Breast epithelium (tissue), 4 donors: ENCODE measurements at regions not wholly inside any gene's neighbourhood (a gene's known extent, or its start where the extent isn't known, plus 50 kb on each side); places are given as distances from the start of the nearest gene placed in this dataset.

Experiments used
- DNase-seq, 2 donors: peaks; one replicate each; pipeline ENCODE4 v3.0.0-alpha.2; 2019; ENCODE audit warnings: low spot score in 2 of 2
- H3K27ac ChIP-seq, 2 donors: fragments of 200-600 bp; sonication (generic) in 1 of 2; one replicate each; pipeline ENCODE4 v1.5.1; 2016 to 2019; ENCODE audit warnings: mild to moderate bottlenecking in 1 of 2
- H3K27me3 ChIP-seq, 2 donors: fragments of 200-600 bp; sonication (generic) in 1 of 2; one replicate each; pipeline versions ENCODE4 v1.5.1 to v1.6.0; 2017 to 2019; ENCODE audit warnings: control low read depth in 1 of 2, mild to moderate bottlenecking in 1 of 2
- H3K36me3 ChIP-seq: fragments of 200-600 bp; one replicate; pipeline ENCODE4 v1.5.1; 2019
- H3K4me1 ChIP-seq, 2 donors: fragments of 200-600 bp; sonication (generic); one replicate each; pipeline ENCODE4 v1.5.1; 2016 to 2019; ENCODE audit warnings: control low read depth in 1 of 2
- H3K4me3 ChIP-seq, 3 donors: fragments of 200-600 bp; sonication (generic); 1 replicate in 2 of 3; 2 replicates in 1 of 3; pipeline ENCODE4 v1.5.1; 2016 to 2019; ENCODE audit warnings: mild to moderate bottlenecking in 3 of 3, moderate library complexity in 2 of 3
- H3K9me3 ChIP-seq, 2 donors: fragments of 200-600 bp; sonication (generic) in 1 of 2; one replicate each; pipeline ENCODE4 v1.5.1; 2016 to 2019; ENCODE audit warnings: control low read depth in 1 of 2
- CTCF ChIP-seq, 3 donors: fragments of 450-650 bp; IDR thresholded peaks; one replicate each; pipeline ENCODE4 v1.5.1; 2016 to 2017; ENCODE audit warnings: antibody characterized with exemption in 3 of 3, mild to moderate bottlenecking in 3 of 3, moderate library complexity in 3 of 3
- POLR2A ChIP-seq: fragments of 450-650 bp; IDR thresholded peaks from one replicate; pipeline ENCODE4 v1.6.1; 2016; ENCODE audit warnings: antibody characterized with exemption, mild to moderate bottlenecking, moderate library complexity
- POLR2AphosphoS5 ChIP-seq, 3 donors: sonication (generic); formaldehyde crosslinking; IDR thresholded peaks; one replicate each; pipeline ENCODE4 v1.6.1; 2017; ENCODE audit warnings: antibody characterized with exemption in 3 of 3
- intact Hi-C: fragments of 100-400 bp; cut with DNase I; formaldehyde crosslinking; loops from one replicate; pipeline ENCODE4 v1.15.1; 2023; ENCODE audit warnings: low total_unique reads

DNA sequence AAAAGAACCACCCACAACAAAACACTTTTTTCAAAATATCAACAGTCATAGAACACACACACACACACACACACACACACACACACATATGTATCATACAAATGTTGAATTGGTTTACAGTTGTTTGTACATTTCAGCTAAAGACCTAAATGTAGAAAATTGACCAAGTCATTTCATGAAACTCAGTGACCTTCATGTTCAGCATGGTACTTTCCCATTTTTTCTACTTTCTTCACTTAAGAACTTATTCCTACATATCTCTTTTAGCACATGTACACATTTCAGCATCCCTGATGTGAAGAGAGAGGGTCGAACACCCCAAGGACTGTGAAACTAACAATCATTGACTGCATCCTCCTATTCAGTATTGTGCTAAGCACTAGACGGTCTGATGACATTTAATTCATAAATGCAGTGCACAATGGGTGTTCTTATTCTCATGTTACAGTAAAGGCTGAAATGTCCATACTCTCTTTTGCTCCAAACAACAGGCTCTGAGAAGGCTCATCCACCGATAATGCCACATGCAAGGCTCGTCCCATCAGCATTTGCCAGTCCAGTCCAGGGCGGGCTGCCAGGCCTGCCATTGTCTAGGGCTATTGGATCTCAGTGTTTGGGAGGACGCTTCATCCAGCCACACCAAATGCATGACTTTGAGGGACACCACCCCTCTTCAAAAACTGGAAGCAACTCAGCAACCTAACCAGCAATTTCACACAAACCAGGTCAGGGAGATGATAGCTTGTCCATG, 150.1 kb upstream of the RUNX1 start:
- Histone ChIP-seq H3K36me3 (no peaks in the 10 kb centered on the region), H3K4me3 (no peak overlapping the region), H3K4me1 (no peaks in the 10 kb centered on the region), H3K27me3 (no peaks in the 10 kb centered on the region), H3K9me3 (no peaks in the 10 kb centered on the region), H3K27ac (no peak overlapping the region)
- TF ChIP-seq POLR2AphosphoS5 (IDR thresholded peaks at IDR 0.05) = no peak
- TF ChIP-seq POLR2A = no peak
- no peak for TF ChIP-seq CTCF (IDR thresholded peaks at IDR 0.05)
- intact Hi-C loops = no loop called here
- DNase-seq = no peak

DNA sequence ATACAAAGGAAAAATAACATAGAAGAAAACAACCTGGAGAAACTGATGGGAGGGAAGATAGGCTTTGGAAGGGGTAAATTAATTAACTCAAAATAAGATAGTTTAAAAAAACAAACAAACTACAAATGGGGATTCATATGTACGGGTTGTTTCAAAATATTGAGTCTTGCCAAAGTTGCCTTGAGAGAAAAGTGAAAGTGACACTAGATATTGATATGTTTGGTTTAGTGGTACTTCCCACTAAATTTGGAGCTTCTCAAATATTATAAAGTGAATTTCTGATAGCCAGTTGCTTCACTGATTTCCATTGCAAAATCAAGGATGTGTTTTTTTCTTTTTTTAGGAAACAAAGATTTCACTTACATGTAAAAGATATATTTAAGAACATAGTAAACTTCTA, 149.5 kb upstream of the RUNX1 start:
- H3K36me3 ChIP-seq = no peaks in the 10 kb centered on the region
- intact Hi-C loops = no loop called here
- no peak overlapping the region for H3K27ac ChIP-seq
- H3K9me3 ChIP-seq = no peaks in the 10 kb centered on the region
- no peak overlapping the region for H3K4me3 ChIP-seq
- TF ChIP-seq POLR2A = no peak
- no peak for TF ChIP-seq POLR2AphosphoS5 (IDR thresholded peaks at IDR 0.05)
- no peak for TF ChIP-seq CTCF (IDR thresholded peaks at IDR 0.05)
- no peaks in the 10 kb centered on the region for H3K4me1 ChIP-seq
- no peak for DNase-seq
- no peaks in the 10 kb centered on the region for H3K27me3 ChIP-seq

DNA sequence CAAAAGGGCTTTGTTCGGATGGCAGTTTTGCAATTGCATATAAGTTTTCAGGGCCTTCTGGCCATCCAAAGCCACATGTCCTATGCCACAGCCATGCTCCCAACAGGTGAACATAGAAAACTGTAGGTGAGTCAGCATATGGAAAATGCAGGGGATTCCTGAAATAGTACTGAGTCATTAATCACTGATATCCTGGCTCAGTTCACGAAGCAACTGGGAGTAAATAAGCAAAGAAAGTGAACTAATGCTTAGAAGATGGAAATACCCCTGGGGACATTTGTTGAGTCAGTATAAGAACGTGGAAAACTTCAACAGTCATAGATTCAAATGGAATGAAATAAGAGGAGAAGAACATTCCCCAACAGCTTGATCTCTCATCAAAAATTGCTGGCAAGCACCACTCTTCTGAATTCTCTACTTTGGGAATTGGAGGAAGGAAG, 148.9 kb upstream of the RUNX1 start:
- Histone ChIP-seq H3K36me3 (no peaks in the 10 kb centered on the region), H3K4me1 (no peaks in the 10 kb centered on the region), H3K27ac (no peak overlapping the region), H3K4me3 (no peak overlapping the region), H3K9me3 (no peaks in the 10 kb centered on the region), H3K27me3 (no peaks in the 10 kb centered on the region)
- intact Hi-C loops = no loop called here
- no peak for DNase-seq
- no peak for TF ChIP-seq POLR2AphosphoS5 (IDR thresholded peaks at IDR 0.05)
- TF ChIP-seq POLR2A = no peak
- no peak for TF ChIP-seq CTCF (IDR thresholded peaks at IDR 0.05)

DNA sequence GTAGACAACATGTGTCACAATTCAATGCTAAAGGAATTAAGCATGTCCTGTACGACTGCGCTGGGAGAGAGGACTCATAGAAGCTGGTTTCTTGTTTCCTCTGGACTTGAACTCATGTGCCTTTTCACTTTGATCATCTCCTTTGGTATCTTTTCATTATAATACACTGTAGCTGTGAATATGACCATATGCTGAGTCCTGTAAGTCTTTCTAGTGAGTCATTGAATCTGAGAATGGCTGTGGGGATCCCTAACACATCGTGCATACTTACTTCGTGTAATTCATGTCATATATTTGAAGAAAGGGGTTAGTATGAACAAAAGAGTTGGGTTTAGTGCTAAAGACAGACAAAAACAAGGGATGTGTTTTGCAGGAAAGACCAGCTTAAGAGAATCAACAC, 148.1 kb upstream of the RUNX1 start:
- no peak for DNase-seq
- no peaks in the 10 kb centered on the region for H3K4me1 ChIP-seq
- H3K36me3 ChIP-seq = no peaks in the 10 kb centered on the region
- no peak overlapping the region for H3K27ac ChIP-seq
- H3K9me3 ChIP-seq = no peaks in the 10 kb centered on the region
- no peaks in the 10 kb centered on the region for H3K27me3 ChIP-seq
- TF ChIP-seq CTCF (IDR thresholded peaks at IDR 0.05) = no peak
- TF ChIP-seq POLR2A = no peak
- no peak for TF ChIP-seq POLR2AphosphoS5 (IDR thresholded peaks at IDR 0.05)
- H3K4me3 ChIP-seq = no peak overlapping the region
- intact Hi-C loops = no loop called here

GRCh38 chr21:35196128-35196527, 147.0 kb upstream of the RUNX1 start:
- intact Hi-C loops = no loop called here
- no peak for TF ChIP-seq POLR2A
- TF ChIP-seq POLR2AphosphoS5 (IDR thresholded peaks at IDR 0.05) = no peak
- no peak for TF ChIP-seq CTCF (IDR thresholded peaks at IDR 0.05)

More at GRCh38 chr21:35196128-35196527, 147.0 kb upstream of the RUNX1 start:
- H3K36me3 ChIP-seq = no peaks in the 10 kb centered on the region
- no peaks in the 10 kb centered on the region for H3K4me1 ChIP-seq
- DNase-seq = no peak
- H3K4me3 ChIP-seq = no peak overlapping the region
- no peaks in the 10 kb centered on the region for H3K9me3 ChIP-seq
- no peak overlapping the region for H3K27ac ChIP-seq
- no peaks in the 10 kb centered on the region for H3K27me3 ChIP-seq
